Peyer's patch (tissue), 4 donors: ENCODE measurements at regions not wholly inside any gene's neighbourhood (a gene's known extent, or its start where the extent isn't known, plus 50 kb on each side); places are given as distances from the start of the nearest gene placed in this dataset.

Experiments used
- POLR2A ChIP-seq, 2 donors: fragments of 450-650 bp; IDR thresholded peaks; one replicate each; pipeline ENCODE4 v1.5.1; 2017; ENCODE audit warnings: antibody characterized with exemption in 2 of 2, mild to moderate bottlenecking in 2 of 2, moderate library complexity in 2 of 2
- TF ChIP-seq, protein P1 (sequence below), 6 experiments: fragments of 450-650 bp in 4 of 6; fragments of 200-600 bp in 2 of 6; sonication (generic) in 1 of 6; IDR thresholded peaks; one replicate each; pipeline ENCODE4 v1.5.1; 2017 to 2019; ENCODE audit warnings: antibody characterized with exemption in 6 of 6, mild to moderate bottlenecking in 3 of 6, moderate library complexity in 1 of 6

DNA sequence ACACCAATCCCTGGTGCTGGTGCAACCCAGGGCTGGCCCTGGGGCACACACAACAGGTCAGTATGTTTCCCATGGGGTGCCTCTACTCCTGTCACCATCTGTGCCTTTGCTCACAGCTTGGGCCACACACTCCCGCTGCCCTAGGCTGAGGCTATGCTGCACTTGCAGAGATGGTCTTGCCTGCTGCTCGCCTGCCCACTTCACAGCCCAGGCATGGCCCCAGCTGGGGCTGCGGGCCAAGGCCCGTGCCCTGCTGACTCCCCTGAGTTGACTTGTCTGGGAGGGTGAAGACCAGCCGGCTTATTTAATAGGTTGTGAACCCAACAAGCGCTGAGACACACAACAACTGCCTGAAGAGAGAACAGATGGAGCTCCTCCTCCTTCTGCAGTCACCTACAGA, 184.1 kb downstream of the ZNF33B start:
- TF ChIP-seq, protein P1, sequence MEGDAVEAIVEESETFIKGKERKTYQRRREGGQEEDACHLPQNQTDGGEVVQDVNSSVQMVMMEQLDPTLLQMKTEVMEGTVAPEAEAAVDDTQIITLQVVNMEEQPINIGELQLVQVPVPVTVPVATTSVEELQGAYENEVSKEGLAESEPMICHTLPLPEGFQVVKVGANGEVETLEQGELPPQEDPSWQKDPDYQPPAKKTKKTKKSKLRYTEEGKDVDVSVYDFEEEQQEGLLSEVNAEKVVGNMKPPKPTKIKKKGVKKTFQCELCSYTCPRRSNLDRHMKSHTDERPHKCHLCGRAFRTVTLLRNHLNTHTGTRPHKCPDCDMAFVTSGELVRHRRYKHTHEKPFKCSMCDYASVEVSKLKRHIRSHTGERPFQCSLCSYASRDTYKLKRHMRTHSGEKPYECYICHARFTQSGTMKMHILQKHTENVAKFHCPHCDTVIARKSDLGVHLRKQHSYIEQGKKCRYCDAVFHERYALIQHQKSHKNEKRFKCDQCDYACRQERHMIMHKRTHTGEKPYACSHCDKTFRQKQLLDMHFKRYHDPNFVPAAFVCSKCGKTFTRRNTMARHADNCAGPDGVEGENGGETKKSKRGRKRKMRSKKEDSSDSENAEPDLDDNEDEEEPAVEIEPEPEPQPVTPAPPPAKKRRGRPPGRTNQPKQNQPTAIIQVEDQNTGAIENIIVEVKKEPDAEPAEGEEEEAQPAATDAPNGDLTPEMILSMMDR (IDR thresholded peaks at IDR 0.05): no peak
- no peak for TF ChIP-seq POLR2A (IDR thresholded peaks at IDR 0.05)
